Esophagus squamous epithelium (tissue), 4 donors: ENCODE measurements at regions not wholly inside any gene's neighbourhood (a gene's known extent, or its start where the extent isn't known, plus 50 kb on each side); places are given as distances from the start of the nearest gene placed in this dataset.

ENCODE experiments used
- CTCF ChIP-seq, 6 experiments: fragments of 450-650 bp in 4 of 6; fragments of 200-600 bp in 2 of 6; sonication (generic) in 2 of 6; IDR thresholded peaks; one replicate each; pipeline ENCODE4 v1.5.1; 2016 to 2019; ENCODE audit warnings: antibody characterized with exemption in 6 of 6, mild to moderate bottlenecking in 4 of 6, moderate library complexity in 4 of 6
- POLR2A ChIP-seq, 4 donors: fragments of 450-650 bp; IDR thresholded peaks; one replicate each; pipeline ENCODE4 v1.6.1; 2017; ENCODE audit warnings: antibody characterized with exemption in 4 of 4, mild to moderate bottlenecking in 4 of 4, moderate library complexity in 3 of 4

GRCh38 chr1:14080653-14081052 is 380.7 kb downstream of the PRDM2 start:
- TF ChIP-seq CTCF (IDR thresholded peaks at IDR 0.05), result no peak
- no peak for TF ChIP-seq POLR2A (IDR thresholded peaks at IDR 0.05)
